ENCODE measurements at regions not wholly inside any gene's neighbourhood (a gene's known extent, or its start where the extent isn't known, plus 50 kb on each side); places are given as distances from the start of the nearest gene placed in this dataset.

GRCh38 chr12:40499856-40500255 is 192.4 kb upstream of the CNTN1 start:
- TF ChIP-seq CTCF (IDR thresholded peaks at IDR 0.05; ENCODE audit: control insufficient read depth, insufficient read depth, low read depth, low read length, missing control alignments), result no peak
- DNase-seq (ENCODE audit: low read depth), result no peak
- H3K4me3 ChIP-seq (ENCODE audit: control insufficient read depth, low read depth, low read length), result no peak overlapping the region

- no peak overlapping the region for H3K4me3 ChIP-seq (ENCODE audit: control insufficient read depth, low read depth, low read length)
- TF ChIP-seq CTCF (IDR thresholded peaks at IDR 0.05; ENCODE audit: control insufficient read depth, insufficient read depth, low read depth, low read length, missing control alignments), result no peak
- DNase-seq (ENCODE audit: low read depth), result no peak
Measured at GRCh38 chr12:40502322-40502721, 189.9 kb upstream of the CNTN1 start.

GRCh38 chr12:40505327-40505726 is 186.9 kb upstream of the CNTN1 start:
- DNase-seq (ENCODE audit: low read depth), result no peak
- no peak for TF ChIP-seq CTCF (IDR thresholded peaks at IDR 0.05; ENCODE audit: control insufficient read depth, insufficient read depth, low read depth, low read length, missing control alignments)
- H3K4me3 ChIP-seq (ENCODE audit: control insufficient read depth, low read depth, low read length), result no peak overlapping the region

GRCh38 chr12:40508421-40508820 is 183.8 kb upstream of the CNTN1 start:
- H3K4me3 ChIP-seq (ENCODE audit: control insufficient read depth, low read depth, low read length), result no peak overlapping the region
- no peak for DNase-seq (ENCODE audit: low read depth)
- TF ChIP-seq CTCF (IDR thresholded peaks at IDR 0.05; ENCODE audit: control insufficient read depth, insufficient read depth, low read depth, low read length, missing control alignments), result no peak

GRCh38 chr12:40511341-40511740 is 180.9 kb upstream of the CNTN1 start:
- no peak for DNase-seq (ENCODE audit: low read depth)
- TF ChIP-seq CTCF (IDR thresholded peaks at IDR 0.05; ENCODE audit: control insufficient read depth, insufficient read depth, low read depth, low read length, missing control alignments), result no peak

GRCh38 chr12:40515041-40515816 is 177.0 kb upstream of the CNTN1 start:
- no peak for DNase-seq (ENCODE audit: low read depth)

More at GRCh38 chr12:40511341-40511740, 180.9 kb upstream of the CNTN1 start:
- no peak overlapping the region for H3K4me3 ChIP-seq (ENCODE audit: control insufficient read depth, low read depth, low read length)

More at GRCh38 chr12:40515041-40515816, 177.0 kb upstream of the CNTN1 start:
- TF ChIP-seq CTCF (IDR thresholded peaks at IDR 0.05; ENCODE audit: control insufficient read depth, insufficient read depth, low read depth, low read length, missing control alignments), result no peak
- no peak overlapping the region for H3K4me3 ChIP-seq (ENCODE audit: control insufficient read depth, low read depth, low read length)

Measured in AG09309 (cell line).